Esophagus squamous epithelium (tissue), 5 donors: ENCODE measurements at regions not wholly inside any gene's neighbourhood (a gene's known extent, or its start where the extent isn't known, plus 50 kb on each side); places are given as distances from the start of the nearest gene placed in this dataset.

Experiments
- DNase-seq: peaks from one replicate; lab custom pipeline; 2025; lab: John Stamatoyannopoulos, UW
- H3K27ac ChIP-seq, 4 donors: fragments of 200-600 bp; sonication (generic); one replicate each; pipeline ENCODE4 v1.5.1; 2016 to 2019; ENCODE audit warnings: mild to moderate bottlenecking in 1 of 4
- H3K27me3 ChIP-seq, 4 donors: fragments of 200-600 bp; sonication (generic); 1 replicate in 3 of 4; 2 replicates in 1 of 4; pipeline versions ENCODE4 v1.5.1 to v1.6.0; 2017 to 2021; ENCODE audit warnings: antibody characterized with exemption in 1 of 4
- H3K36me3 ChIP-seq, 3 donors: fragments of 200-600 bp; sonication (generic); one replicate each; pipeline ENCODE4 v1.5.1; 2016 to 2019
- H3K4me1 ChIP-seq, 3 donors: fragments of 200-600 bp; sonication (generic); one replicate each; pipeline ENCODE4 v1.5.1; 2017 to 2019
- H3K4me3 ChIP-seq, 4 donors: fragments of 200-600 bp; sonication (generic); 1 replicate in 3 of 4; 2 replicates in 1 of 4; pipeline ENCODE4 v1.5.1; 2016 to 2019; ENCODE audit warnings: mild to moderate bottlenecking in 2 of 4, moderate library complexity in 1 of 4
- H3K9me3 ChIP-seq, 3 donors: fragments of 200-600 bp; sonication (generic); one replicate each; pipeline ENCODE4 v1.5.1; 2016 to 2019
- POLR2A ChIP-seq, 4 donors: fragments of 450-650 bp; IDR thresholded peaks; one replicate each; pipeline ENCODE4 v1.6.1; 2017; ENCODE audit warnings: antibody characterized with exemption in 4 of 4, mild to moderate bottlenecking in 4 of 4, moderate library complexity in 3 of 4
- WGBS, 2 donors: methylation state at CpG; one replicate each; pipeline ENCODE4 v1.1.5; 2018; 5-methylcytosine and 5-hydroxymethylcytosine counted together
- intact Hi-C: fragments of 100-400 bp; cut with DNase I; formaldehyde crosslinking; loops from one replicate; pipeline ENCODE4 v1.15.0; 2022
- TF ChIP-seq, protein P1 (sequence below), 6 experiments: fragments of 450-650 bp in 4 of 6; fragments of 200-600 bp in 2 of 6; sonication (generic) in 2 of 6; IDR thresholded peaks; one replicate each; pipeline ENCODE4 v1.5.1; 2016 to 2019; ENCODE audit warnings: antibody characterized with exemption in 6 of 6, mild to moderate bottlenecking in 4 of 6, moderate library complexity in 4 of 6
- donor health status: DM: yes; HTN: yes; CAD: no.

DNA sequence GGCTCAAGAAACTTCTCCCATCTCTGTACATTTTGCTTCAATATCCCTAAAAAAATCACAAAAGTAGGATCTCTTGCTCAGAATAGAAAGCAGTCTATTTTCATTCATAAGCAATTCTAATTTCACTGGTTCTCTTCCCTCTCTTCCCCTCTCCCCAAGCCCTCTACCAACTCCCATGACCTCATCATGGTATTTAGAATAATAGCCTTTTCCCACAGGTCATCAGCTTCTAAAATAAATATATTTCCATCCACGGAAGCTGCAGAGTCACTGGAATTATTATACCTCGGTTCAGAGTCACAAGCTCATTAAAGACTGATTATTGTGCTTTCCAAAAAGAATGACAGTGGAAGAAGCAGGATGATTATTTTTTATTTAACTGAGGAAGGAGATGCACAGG, 84.2 kb upstream of the ADRA1B start:
- no peaks in the 10 kb centered on the region for H3K36me3 ChIP-seq
- TF ChIP-seq, protein P1, sequence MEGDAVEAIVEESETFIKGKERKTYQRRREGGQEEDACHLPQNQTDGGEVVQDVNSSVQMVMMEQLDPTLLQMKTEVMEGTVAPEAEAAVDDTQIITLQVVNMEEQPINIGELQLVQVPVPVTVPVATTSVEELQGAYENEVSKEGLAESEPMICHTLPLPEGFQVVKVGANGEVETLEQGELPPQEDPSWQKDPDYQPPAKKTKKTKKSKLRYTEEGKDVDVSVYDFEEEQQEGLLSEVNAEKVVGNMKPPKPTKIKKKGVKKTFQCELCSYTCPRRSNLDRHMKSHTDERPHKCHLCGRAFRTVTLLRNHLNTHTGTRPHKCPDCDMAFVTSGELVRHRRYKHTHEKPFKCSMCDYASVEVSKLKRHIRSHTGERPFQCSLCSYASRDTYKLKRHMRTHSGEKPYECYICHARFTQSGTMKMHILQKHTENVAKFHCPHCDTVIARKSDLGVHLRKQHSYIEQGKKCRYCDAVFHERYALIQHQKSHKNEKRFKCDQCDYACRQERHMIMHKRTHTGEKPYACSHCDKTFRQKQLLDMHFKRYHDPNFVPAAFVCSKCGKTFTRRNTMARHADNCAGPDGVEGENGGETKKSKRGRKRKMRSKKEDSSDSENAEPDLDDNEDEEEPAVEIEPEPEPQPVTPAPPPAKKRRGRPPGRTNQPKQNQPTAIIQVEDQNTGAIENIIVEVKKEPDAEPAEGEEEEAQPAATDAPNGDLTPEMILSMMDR (IDR thresholded peaks at IDR 0.05): no peak
- TF ChIP-seq POLR2A (IDR thresholded peaks at IDR 0.05): no peak
- no peaks in the 10 kb centered on the region for H3K9me3 ChIP-seq
- H3K4me3 ChIP-seq: no peak overlapping the region
- H3K4me1 ChIP-seq: peaks cover 0 to under 1% (median 0%) of the 10 kb centered on the region in 3 donors
- no peak overlapping the region for H3K27ac ChIP-seq
- intact Hi-C loops: no loop called here
- WGBS, 2 donors: 48 to 65% methylated on average over 2 of the region's 2 CpGs
- no peak for DNase-seq
- H3K27me3 ChIP-seq: peaks cover 0 to 3% (median 0%) of the 10 kb centered on the region in 4 donors

DNA sequence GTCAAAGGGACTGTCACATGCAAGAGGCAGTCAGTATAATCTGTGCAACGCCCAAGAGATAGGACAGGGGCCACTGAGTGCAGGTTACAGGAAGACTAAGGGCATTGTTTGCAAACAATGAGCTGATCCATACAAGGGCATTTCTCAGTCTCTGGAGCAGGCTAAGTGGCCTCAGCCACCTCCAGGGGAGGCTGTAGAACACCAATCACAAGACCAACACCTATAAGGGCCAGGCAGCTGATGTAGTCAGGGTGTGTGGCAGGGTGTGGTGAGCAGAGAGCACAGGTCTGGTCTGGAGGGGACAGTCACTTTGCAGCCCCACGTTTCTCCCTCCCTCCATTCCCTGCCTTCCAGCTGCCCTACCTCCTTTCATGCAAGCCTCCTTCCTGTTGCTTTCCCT, 83.2 kb upstream of the ADRA1B start:
- Histone ChIP-seq H3K4me1 (peaks cover 0 to under 1% (median 0%) of the 10 kb centered on the region in 3 donors), H3K4me3 (no peak overlapping the region), H3K9me3 (no peaks in the 10 kb centered on the region), H3K27ac (no peak overlapping the region), H3K27me3 (peaks cover 0 to 3% (median 0%) of the 10 kb centered on the region in 4 donors), H3K36me3 (no peaks in the 10 kb centered on the region)
- WGBS, 2 donors: 50 to 64% methylated on average over 2 of the region's 2 CpGs
- no peak for DNase-seq
- intact Hi-C loops: no loop called here
- TF ChIP-seq, protein P1 (IDR thresholded peaks at IDR 0.05): no peak

DNA sequence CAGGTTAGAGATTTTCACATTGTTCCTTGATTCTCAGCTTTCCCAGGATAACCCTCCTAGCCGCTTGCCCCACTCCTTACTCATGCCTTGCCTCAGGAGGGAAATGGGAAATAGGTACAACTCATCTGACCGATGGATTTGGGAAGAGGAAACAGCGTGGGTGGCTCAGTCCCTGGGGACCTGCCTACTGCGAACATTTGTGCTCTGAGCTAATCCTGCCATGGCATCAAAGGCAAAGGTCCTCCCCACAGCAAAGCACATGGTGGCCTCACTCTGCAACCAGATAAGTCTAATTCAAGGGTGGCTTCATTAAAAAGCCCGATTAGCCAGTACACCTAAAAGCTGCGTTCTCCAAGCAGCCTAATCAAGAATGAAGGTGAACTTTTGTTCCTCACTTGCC, 82.4 kb upstream of the ADRA1B start:
- TF ChIP-seq, protein P1 (IDR thresholded peaks at IDR 0.05): no peak
- no peak for TF ChIP-seq POLR2A (IDR thresholded peaks at IDR 0.05)
- Histone ChIP-seq H3K4me3 (no peak overlapping the region), H3K27me3 (peaks cover 0 to 3% (median 0%) of the 10 kb centered on the region in 4 donors), H3K36me3 (no peaks in the 10 kb centered on the region), H3K9me3 (no peaks in the 10 kb centered on the region), H3K27ac (no peak overlapping the region), H3K4me1 (peaks cover 0 to 8% (median 0%) of the 10 kb centered on the region in 3 donors)
- intact Hi-C loops: no loop called here
- DNase-seq: no peak
- 62 to 65% methylated on average over 6 of the region's 6 CpGs for WGBS, 2 donors

DNA sequence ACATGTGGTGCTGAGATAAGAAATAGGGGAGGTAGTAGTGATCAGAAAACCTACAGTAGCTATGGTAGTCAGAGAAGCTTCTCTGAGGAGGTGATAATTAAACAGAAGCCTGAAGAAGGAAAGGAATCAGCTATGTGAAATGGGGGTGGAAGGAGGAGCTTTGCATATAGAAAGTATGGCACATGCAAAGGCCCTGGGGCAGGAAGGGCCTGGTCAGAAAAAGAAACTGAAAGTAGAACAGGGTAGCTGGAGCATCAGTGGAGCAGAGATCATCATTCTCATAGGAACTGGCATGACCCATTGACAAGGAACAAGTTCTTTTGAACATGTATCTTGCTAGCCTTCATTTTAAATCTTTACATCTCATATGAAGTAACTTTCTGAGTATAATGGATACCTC, 80.7 kb upstream of the ADRA1B start:
- H3K9me3 ChIP-seq: no peaks in the 10 kb centered on the region
- H3K36me3 ChIP-seq: no peaks in the 10 kb centered on the region
- no peak for DNase-seq
- no peak for TF ChIP-seq POLR2A (IDR thresholded peaks at IDR 0.05)
- TF ChIP-seq, protein P1 (IDR thresholded peaks at IDR 0.05): no peak
- H3K27me3 ChIP-seq: no peaks in the 10 kb centered on the region
- H3K4me3 ChIP-seq: no peak overlapping the region
- peaks cover 0 to 15% (median 3%) of the 10 kb centered on the region in 3 donors for H3K4me1 ChIP-seq
- no peak overlapping the region for H3K27ac ChIP-seq
- intact Hi-C loops: no loop called here

DNA sequence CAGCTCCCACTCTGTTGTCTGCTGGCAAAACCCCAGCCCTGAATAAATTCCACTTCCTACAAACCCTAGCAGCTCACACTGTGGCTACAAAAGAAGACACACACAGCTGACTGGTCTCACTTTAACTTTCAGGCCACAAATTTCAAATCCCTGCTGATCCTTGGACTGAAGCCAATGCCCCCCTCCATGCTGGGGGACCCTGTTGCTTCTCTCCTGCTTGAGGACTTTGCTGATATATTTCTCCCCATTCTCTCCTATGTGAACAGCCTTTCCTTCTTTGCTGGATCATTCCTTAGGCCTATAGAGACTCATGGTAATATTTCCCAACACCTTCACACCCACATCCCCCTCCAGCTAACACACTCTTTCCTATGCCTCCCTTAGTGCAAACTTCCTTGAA, 79.6 kb upstream of the ADRA1B start:
- Histone ChIP-seq H3K27ac (no peak overlapping the region), H3K36me3 (no peaks in the 10 kb centered on the region), H3K4me1 (peaks cover 0 to 15% (median 3%) of the 10 kb centered on the region in 3 donors), H3K9me3 (no peaks in the 10 kb centered on the region), H3K4me3 (no peak overlapping the region), H3K27me3 (no peaks in the 10 kb centered on the region)
- TF ChIP-seq, protein P1 (IDR thresholded peaks at IDR 0.05): no peak
- TF ChIP-seq POLR2A (IDR thresholded peaks at IDR 0.05): no peak
- intact Hi-C loops: no loop called here
- no peak for DNase-seq
